ENCODE measurements at regions not wholly inside any gene's neighbourhood (a gene's known extent, or its start where the extent isn't known, plus 50 kb on each side); places are given as distances from the start of the nearest gene placed in this dataset.

DNA sequence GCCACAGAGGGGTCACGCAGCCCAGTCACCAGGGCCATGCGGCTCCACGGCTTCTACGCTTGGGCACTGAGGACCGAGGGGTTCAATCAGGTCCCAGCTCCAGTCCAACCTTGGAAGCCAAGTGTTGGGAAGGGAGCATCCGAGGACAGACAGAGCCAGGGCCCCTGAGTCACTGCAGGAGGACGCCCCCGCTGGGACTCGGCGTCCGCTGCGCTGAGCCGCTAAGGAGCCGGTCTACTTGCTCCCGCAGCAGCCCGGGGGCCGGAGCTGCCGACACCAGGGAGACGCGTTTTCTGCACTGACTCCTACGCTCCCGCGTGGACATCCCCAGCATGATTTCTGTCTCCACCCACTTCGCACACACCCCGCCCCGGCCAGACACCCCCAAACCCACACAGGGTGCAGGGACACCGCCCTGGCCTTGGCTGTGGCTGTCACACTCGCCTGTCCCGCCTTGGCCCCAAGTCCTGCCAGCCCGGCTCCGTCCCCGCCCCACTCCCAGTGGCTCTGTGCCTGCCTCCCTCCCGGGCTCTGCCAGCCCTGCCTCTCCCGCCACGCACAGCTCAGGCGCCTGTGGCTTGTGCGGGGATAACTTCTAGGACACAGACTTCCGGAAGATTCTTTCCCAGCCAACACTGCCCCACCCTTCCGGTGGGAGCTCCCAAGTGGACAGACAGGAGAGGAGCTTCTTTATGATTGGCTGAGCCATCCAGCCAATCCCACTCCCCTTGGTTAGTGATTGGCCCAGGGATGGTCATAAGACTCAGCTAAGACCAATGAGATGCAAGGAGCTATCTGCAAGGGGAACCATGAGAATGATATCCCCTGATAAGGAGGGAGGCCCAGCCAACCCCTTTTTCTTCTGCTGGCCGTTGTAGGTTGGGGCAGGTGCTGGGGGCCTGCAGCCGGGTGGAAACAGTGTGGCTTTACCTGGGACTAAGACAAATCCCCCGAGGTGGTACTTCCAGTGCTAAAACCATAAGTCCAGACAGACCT lies 118.9 kb upstream of the SFSWAP start:
- Mint-ChIP-seq H3K4me3 (no peak overlapping the region), H3K27ac (no peak overlapping the region), H3K27me3 (ENCODE audit: insufficient read depth) (peaks cover 3% of the 10 kb centered on the region)

DNA sequence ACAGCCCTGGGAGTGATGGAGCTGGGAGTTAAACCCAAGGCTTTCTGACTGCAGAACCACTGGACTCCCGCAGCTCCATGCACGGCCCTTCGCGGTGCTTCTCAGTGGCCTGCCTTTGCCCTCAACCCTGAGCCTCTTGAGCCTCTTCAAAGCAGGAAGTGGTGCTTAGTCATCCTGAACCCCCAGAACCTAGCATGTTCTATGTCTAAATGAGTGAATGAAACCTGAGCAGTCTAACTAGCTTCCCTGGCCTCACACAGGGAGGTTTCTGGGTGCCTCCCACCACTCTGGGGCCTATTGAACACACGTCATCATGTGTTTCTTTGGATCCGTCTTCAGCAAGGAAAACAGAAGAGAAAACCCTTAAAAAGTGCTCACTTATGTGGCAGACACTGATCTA lies 117.9 kb upstream of the SFSWAP start:
- H3K27me3 Mint-ChIP-seq (ENCODE audit: insufficient read depth) = peaks cover 4% of the 10 kb centered on the region
- H3K9me3 Mint-ChIP-seq = peaks cover 10% of the 10 kb centered on the region; the same call in 1 of the 2 replicates
- H3K4me3 Mint-ChIP-seq = no peak overlapping the region
- H3K36me3 Mint-ChIP-seq (ENCODE audit: low read depth) = no peaks in the 10 kb centered on the region
- no peak for DNase-seq
- no peak overlapping the region for H3K27ac Mint-ChIP-seq
- no peaks in the 10 kb centered on the region for H3K4me1 Mint-ChIP-seq (ENCODE audit: low read depth)
- TF ChIP-seq, protein P1, sequence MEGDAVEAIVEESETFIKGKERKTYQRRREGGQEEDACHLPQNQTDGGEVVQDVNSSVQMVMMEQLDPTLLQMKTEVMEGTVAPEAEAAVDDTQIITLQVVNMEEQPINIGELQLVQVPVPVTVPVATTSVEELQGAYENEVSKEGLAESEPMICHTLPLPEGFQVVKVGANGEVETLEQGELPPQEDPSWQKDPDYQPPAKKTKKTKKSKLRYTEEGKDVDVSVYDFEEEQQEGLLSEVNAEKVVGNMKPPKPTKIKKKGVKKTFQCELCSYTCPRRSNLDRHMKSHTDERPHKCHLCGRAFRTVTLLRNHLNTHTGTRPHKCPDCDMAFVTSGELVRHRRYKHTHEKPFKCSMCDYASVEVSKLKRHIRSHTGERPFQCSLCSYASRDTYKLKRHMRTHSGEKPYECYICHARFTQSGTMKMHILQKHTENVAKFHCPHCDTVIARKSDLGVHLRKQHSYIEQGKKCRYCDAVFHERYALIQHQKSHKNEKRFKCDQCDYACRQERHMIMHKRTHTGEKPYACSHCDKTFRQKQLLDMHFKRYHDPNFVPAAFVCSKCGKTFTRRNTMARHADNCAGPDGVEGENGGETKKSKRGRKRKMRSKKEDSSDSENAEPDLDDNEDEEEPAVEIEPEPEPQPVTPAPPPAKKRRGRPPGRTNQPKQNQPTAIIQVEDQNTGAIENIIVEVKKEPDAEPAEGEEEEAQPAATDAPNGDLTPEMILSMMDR (IDR thresholded peaks at IDR 0.05) = no peak

More for the DNA sequence above, 118.9 kb upstream of the SFSWAP start:
- TF ChIP-seq, protein P1 (IDR thresholded peaks at IDR 0.05) = no peak
- Mint-ChIP-seq H3K4me1 (ENCODE audit: low read depth) (no peaks in the 10 kb centered on the region), H3K36me3 (ENCODE audit: low read depth) (no peaks in the 10 kb centered on the region), H3K9me3 (peaks cover 18% of the 10 kb centered on the region; the same call in 1 of the 2 replicates)
- no peak for DNase-seq

DNA sequence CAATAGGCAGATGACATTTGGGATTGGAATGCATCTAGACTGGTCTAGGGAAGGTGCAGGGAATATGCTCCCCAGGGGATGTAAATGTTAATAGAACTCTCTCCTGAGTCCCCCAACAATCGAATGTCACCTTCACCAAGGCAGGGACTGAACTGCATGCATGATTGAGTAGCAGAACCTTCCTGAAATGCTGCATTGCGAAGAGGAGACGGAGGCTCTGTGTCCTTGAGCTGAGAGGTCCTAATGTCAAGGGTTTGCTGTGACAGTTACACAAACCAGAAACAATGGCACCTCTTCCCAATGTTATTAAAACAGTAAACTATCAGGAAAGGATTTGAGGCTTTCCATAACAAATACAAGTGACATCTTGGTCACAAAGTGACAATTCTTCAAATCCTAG lies 117.5 kb upstream of the SFSWAP start:
- no peaks in the 10 kb centered on the region for H3K36me3 Mint-ChIP-seq (ENCODE audit: low read depth)
- TF ChIP-seq, protein P1 (IDR thresholded peaks at IDR 0.05) = no peak
- peaks cover 4% of the 10 kb centered on the region for H3K27me3 Mint-ChIP-seq (ENCODE audit: insufficient read depth)

DNA sequence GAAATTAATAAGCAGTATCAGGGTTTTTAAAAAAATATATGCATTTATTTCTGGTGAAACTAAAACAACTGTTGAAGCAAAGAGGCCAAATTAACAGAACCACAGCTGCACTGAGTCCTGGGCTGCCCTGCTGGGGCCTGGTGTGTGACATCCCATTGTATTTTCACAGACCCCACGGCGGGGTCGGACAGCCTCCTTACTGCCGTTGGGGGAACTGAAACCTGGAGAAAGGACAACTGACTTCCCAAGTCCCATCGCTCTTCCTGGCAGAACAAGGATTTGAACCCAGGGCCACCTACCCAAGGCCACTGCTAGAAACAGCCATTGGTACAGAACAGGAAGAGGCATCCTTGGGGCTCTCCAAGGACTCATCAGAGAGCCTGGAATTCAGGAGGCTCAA lies 114.8 kb upstream of the SFSWAP start:
- Mint-ChIP-seq H3K36me3 (ENCODE audit: low read depth) (no peaks in the 10 kb centered on the region), H3K4me1 (ENCODE audit: low read depth) (no peaks in the 10 kb centered on the region), H3K27ac (no peak overlapping the region), H3K27me3 (ENCODE audit: insufficient read depth) (peaks cover 4% of the 10 kb centered on the region), H3K4me3 (no peak overlapping the region), H3K9me3 (peaks cover 10% of the 10 kb centered on the region; the same call in 1 of the 2 replicates)
- TF ChIP-seq, protein P1 (IDR thresholded peaks at IDR 0.05) = no peak
- no peak for DNase-seq

More for the DNA sequence above, 117.5 kb upstream of the SFSWAP start:
- Mint-ChIP-seq H3K9me3 (peaks cover 10% of the 10 kb centered on the region; the same call in 1 of the 2 replicates), H3K4me3 (no peak overlapping the region), H3K4me1 (ENCODE audit: low read depth) (no peaks in the 10 kb centered on the region), H3K27ac (no peak overlapping the region)
- DNase-seq = no peak

DNA sequence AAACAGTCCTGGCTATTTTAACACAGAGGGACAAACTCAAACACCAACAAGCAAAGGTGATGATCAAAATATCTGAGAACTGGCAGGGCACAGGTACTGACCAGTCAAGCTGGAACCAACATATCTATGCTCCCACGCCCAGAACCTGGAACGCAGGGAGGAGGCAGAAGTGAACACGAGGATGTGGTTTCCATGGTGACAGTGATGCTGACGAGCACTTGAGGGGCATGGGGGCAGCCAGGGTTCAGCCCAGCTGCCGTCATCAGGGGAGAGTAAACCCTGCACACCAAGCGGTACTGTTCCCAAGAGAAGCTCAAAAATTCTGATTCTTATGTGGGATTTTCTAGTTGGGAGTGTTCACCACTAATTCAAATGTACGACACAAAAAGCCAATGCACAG lies 113.6 kb upstream of the SFSWAP start:
- Mint-ChIP-seq H3K27me3 (ENCODE audit: insufficient read depth) (peaks cover 4% of the 10 kb centered on the region), H3K4me1 (ENCODE audit: low read depth) (no peaks in the 10 kb centered on the region), H3K9me3 (peaks cover 6% of the 10 kb centered on the region; the same call in 1 of the 2 replicates), H3K27ac (no peak overlapping the region), H3K36me3 (ENCODE audit: low read depth) (no peaks in the 10 kb centered on the region), H3K4me3 (no peak overlapping the region)
- DNase-seq = no peak
- TF ChIP-seq, protein P1 (IDR thresholded peaks at IDR 0.05) = no peak
